Neutrophil (primary cell): ENCODE measurements at regions not wholly inside any gene's neighbourhood (a gene's known extent, or its start where the extent isn't known, plus 50 kb on each side); places are given as distances from the start of the nearest gene placed in this dataset.

ENCODE experiments used
- H3K27ac ChIP-seq: fragments of 200-600 bp; sonication (generic); 2 replicates; pipeline ENCODE4 v1.5.1; 2016; ENCODE audit warnings: mild to moderate bottlenecking, moderate library complexity
- H3K27me3 ChIP-seq: fragments of 200-600 bp; sonication (generic); 2 replicates; pipeline ENCODE4 v1.6.0; 2016; ENCODE audit warnings: mild to moderate bottlenecking
- H3K36me3 ChIP-seq: fragments of 200-600 bp; sonication (generic); 2 replicates; pipeline ENCODE4 v1.5.1; 2017
- H3K4me1 ChIP-seq, 2 experiments: fragments of 200-600 bp in 1 of 2; sonication (generic) in 1 of 2; 1 replicate in 1 of 2; 2 replicates in 1 of 2; pipeline versions ENCODE4 v1.5.1 to v1.6.1; 2013 to 2016; ENCODE audit warnings: low read depth in 1 of 2, low read length in 1 of 2, mild to moderate bottlenecking in 1 of 2, moderate library complexity in 1 of 2; ENCODE audit not compliant: control insufficient read depth in 1 of 2, insufficient read depth in 1 of 2
- H3K4me3 ChIP-seq, 2 experiments: fragments of 200-600 bp in 1 of 2; sonication (generic) in 1 of 2; 1 replicate in 1 of 2; 2 replicates in 1 of 2; pipeline ENCODE4 v1.5.1; 2013 to 2016; ENCODE audit warnings: low read depth in 1 of 2, low read length in 1 of 2, mild to moderate bottlenecking in 1 of 2, moderate library complexity in 1 of 2
- H3K9me3 ChIP-seq: fragments of 200-600 bp; sonication (generic); 2 replicates; pipeline ENCODE4 v1.5.1; 2016
- TF ChIP-seq, protein P1 (sequence below): fragments of 200-600 bp; sonication (generic); IDR thresholded peaks from 2 replicates; pipeline ENCODE4 v1.5.1; 2016; ENCODE audit warnings: antibody characterized with exemption

GRCh38 chr2:2503864-2504418 is 172.9 kb upstream of the MYT1L start:
- no peaks in the 10 kb centered on the region for H3K4me1 ChIP-seq
- H3K27me3 ChIP-seq: no peaks in the 10 kb centered on the region
- TF ChIP-seq, protein P1, sequence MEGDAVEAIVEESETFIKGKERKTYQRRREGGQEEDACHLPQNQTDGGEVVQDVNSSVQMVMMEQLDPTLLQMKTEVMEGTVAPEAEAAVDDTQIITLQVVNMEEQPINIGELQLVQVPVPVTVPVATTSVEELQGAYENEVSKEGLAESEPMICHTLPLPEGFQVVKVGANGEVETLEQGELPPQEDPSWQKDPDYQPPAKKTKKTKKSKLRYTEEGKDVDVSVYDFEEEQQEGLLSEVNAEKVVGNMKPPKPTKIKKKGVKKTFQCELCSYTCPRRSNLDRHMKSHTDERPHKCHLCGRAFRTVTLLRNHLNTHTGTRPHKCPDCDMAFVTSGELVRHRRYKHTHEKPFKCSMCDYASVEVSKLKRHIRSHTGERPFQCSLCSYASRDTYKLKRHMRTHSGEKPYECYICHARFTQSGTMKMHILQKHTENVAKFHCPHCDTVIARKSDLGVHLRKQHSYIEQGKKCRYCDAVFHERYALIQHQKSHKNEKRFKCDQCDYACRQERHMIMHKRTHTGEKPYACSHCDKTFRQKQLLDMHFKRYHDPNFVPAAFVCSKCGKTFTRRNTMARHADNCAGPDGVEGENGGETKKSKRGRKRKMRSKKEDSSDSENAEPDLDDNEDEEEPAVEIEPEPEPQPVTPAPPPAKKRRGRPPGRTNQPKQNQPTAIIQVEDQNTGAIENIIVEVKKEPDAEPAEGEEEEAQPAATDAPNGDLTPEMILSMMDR: no peak
- no peaks in the 10 kb centered on the region for H3K9me3 ChIP-seq
- no peak overlapping the region for H3K27ac ChIP-seq
- H3K36me3 ChIP-seq: no peaks in the 10 kb centered on the region
- H3K4me3 ChIP-seq: no peak overlapping the region

DNA sequence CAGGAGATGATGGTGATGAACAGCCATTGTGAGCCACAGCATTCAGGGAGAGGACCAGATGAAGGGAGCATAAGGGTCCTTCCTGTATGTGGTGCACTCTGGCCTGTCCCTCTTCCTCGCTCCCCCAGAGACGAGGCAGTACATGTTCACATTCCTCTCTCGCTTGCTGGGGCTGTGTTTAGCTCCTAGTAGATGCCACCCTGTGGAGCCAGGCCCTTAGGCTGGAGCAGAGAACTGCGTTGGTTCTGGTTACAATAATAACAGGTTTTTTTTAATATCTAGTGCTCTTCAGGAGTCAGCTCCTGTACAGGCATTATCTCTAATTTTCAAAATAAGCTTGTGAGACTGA is 171.1 kb upstream of the MYT1L start:
- no peaks in the 10 kb centered on the region for H3K27me3 ChIP-seq
- H3K27ac ChIP-seq: no peak overlapping the region
- H3K36me3 ChIP-seq: no peaks in the 10 kb centered on the region
- TF ChIP-seq, protein P1: no peak
- no peaks in the 10 kb centered on the region for H3K4me1 ChIP-seq
- H3K9me3 ChIP-seq: no peaks in the 10 kb centered on the region
- H3K4me3 ChIP-seq: no peak overlapping the region

DNA sequence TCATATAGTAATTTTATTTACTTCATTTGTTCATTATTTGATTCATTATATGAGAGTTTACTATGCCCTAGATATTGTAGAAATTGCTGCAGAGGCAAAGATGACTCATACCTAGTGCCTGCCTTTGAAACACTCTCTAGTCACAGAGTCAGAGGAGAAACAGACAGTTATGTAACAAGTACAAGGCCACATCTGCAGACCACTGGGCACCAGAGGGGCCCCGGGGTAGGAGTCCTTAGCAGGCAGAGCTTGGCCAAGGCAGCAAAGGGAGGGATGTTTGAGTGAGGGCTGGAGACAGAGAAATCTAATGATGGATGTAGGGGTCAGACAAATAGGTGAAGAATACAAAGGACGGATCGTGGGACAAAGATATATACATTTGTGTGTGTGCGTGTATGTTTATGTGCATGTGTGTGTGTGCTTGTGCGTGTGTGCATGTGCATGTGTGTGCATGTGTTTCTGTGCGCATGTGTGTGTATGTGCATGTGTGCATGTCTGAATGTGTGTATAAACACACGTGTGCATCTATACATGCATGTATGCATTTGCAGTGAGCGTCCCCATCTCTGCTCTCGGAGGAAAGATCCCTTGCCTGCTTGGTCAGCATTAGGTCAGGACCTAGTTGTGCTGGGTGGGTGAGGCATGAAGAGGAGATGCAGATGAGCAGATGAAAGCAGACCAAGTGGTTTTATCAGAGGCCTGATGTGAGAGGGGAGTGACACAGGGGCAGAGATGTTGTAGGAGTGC is 170.6 kb upstream of the MYT1L start:
- TF ChIP-seq, protein P1: no peak
- H3K9me3 ChIP-seq: no peaks in the 10 kb centered on the region
- H3K27ac ChIP-seq: no peak overlapping the region
- H3K4me3 ChIP-seq: no peak overlapping the region
- no peaks in the 10 kb centered on the region for H3K36me3 ChIP-seq
- no peaks in the 10 kb centered on the region for H3K4me1 ChIP-seq
- no peaks in the 10 kb centered on the region for H3K27me3 ChIP-seq

- Histone ChIP-seq H3K9me3 (no peaks in the 10 kb centered on the region), H3K27me3 (no peaks in the 10 kb centered on the region), H3K4me3 (no peak overlapping the region), H3K27ac (no peak overlapping the region), H3K4me1 (no peaks in the 10 kb centered on the region), H3K36me3 (no peaks in the 10 kb centered on the region)
- TF ChIP-seq, protein P1: no peak
These were observed 164.5 kb upstream of the MYT1L start for GRCh38 chr2:2495606-2496005.

GRCh38 chr2:2493496-2493895 is 162.4 kb upstream of the MYT1L start:
- no peak overlapping the region for H3K4me3 ChIP-seq
- no peaks in the 10 kb centered on the region for H3K9me3 ChIP-seq
- H3K4me1 ChIP-seq: no peaks in the 10 kb centered on the region
- TF ChIP-seq, protein P1: no peak
- no peak overlapping the region for H3K27ac ChIP-seq
- no peaks in the 10 kb centered on the region for H3K27me3 ChIP-seq
- no peaks in the 10 kb centered on the region for H3K36me3 ChIP-seq
